Cardiac fibroblast (primary cell): ENCODE measurements at regions not wholly inside any gene's neighbourhood (a gene's known extent, or its start where the extent isn't known, plus 50 kb on each side); places are given as distances from the start of the nearest gene placed in this dataset.

ENCODE experiments used
- DNase-seq, 2 donors: peaks; one replicate each; pipeline versions ENCODE4 v3.0.0 to v3.0.0-alpha.2; 2010; ENCODE audit warnings: low read depth in 2 of 2
- H3K4me3 ChIP-seq, 2 donors: replicated peaks in 1 of 2; 1 replicate in 1 of 2; 2 replicates in 1 of 2; pipeline ENCODE4 v1.5.1; 2011; ENCODE audit warnings: low read depth in 2 of 2, low read length in 2 of 2, mild to moderate bottlenecking in 2 of 2, moderate library complexity in 1 of 2
- CTCF ChIP-seq: IDR thresholded peaks from one replicate; pipeline ENCODE4 v1.5.1; 2011; ENCODE audit warnings: low read depth, mild to moderate bottlenecking, low read length, inconsistent platforms

- DNase-seq, result peak in 1 of 2 donors; percentile 21
- no peak overlapping the region for H3K4me3 ChIP-seq
- TF ChIP-seq CTCF, result no peak
Measured at GRCh38 chr1:234924450-234925355, 203.9 kb downstream of the TOMM20 start.

GRCh38 chr1:234923626-234924025 lies 205.0 kb downstream of the TOMM20 start:
- no peak for DNase-seq
- H3K4me3 ChIP-seq, result no peak overlapping the region
- TF ChIP-seq CTCF, result no peak

- no peak for TF ChIP-seq CTCF
- no peak overlapping the region for H3K4me3 ChIP-seq
- DNase-seq, result no peak
Measured at GRCh38 chr1:234922987-234923386, 205.7 kb downstream of the TOMM20 start.

GRCh38 chr1:234921266-234922062 lies 207.2 kb downstream of the TOMM20 start:
- peak; percentile 38 to 63 for DNase-seq
- no peak overlapping the region for H3K4me3 ChIP-seq
- TF ChIP-seq CTCF, result no peak

- TF ChIP-seq CTCF, result no peak
- no peak overlapping the region for H3K4me3 ChIP-seq
- DNase-seq, result no peak
Measured at GRCh38 chr1:234920843-234921140, 207.8 kb downstream of the TOMM20 start.

GRCh38 chr1:234920136-234920842 lies 208.3 kb downstream of the TOMM20 start:
- TF ChIP-seq CTCF, result no peak
- no peak for DNase-seq
- no peak overlapping the region for H3K4me3 ChIP-seq
